Sigmoid colon (tissue), 6 donors: ENCODE measurements at regions not wholly inside any gene's neighbourhood (a gene's known extent, or its start where the extent isn't known, plus 50 kb on each side); places are given as distances from the start of the nearest gene placed in this dataset.

Source experiments
- DNase-seq: peaks from one replicate; pipeline ENCODE4 v3.0.0-alpha.2; 2019
- H3K27ac ChIP-seq, 4 donors: fragments of 200-600 bp; sonication (generic); one replicate each; pipeline ENCODE4 v1.5.1; 2016 to 2019; ENCODE audit warnings: mild to moderate bottlenecking in 1 of 4
- H3K27me3 ChIP-seq, 3 donors: fragments of 200-600 bp; sonication (generic); one replicate each; pipeline ENCODE4 v1.5.1; 2019; ENCODE audit warnings: mild to moderate bottlenecking in 1 of 3
- H3K36me3 ChIP-seq, 4 donors: fragments of 200-600 bp; sonication (generic); one replicate each; pipeline ENCODE4 v1.5.1; 2016 to 2019
- H3K4me1 ChIP-seq, 4 donors: fragments of 200-600 bp; sonication (generic); one replicate each; pipeline ENCODE4 v1.5.1; 2017 to 2019
- H3K4me3 ChIP-seq, 4 donors: fragments of 200-600 bp; sonication (generic); one replicate each; pipeline ENCODE4 v1.5.1; 2017 to 2019; ENCODE audit warnings: mild to moderate bottlenecking in 2 of 4, moderate library complexity in 1 of 4
- H3K9me3 ChIP-seq, 4 donors: fragments of 200-600 bp in 3 of 4; sonication (generic) in 3 of 4; one replicate each; pipeline versions ENCODE4 v1.5.1 to v1.6.1; 2013 to 2019
- EP300 ChIP-seq, 4 donors: sonication (generic); formaldehyde crosslinking; IDR thresholded peaks; one replicate each; pipeline ENCODE4 v1.6.1; 2017; ENCODE audit warnings: antibody characterized with exemption in 4 of 4
- POLR2A ChIP-seq, 2 donors: fragments of 450-650 bp; IDR thresholded peaks; one replicate each; pipeline ENCODE4 v1.6.1; 2016; ENCODE audit warnings: antibody characterized with exemption in 2 of 2, mild to moderate bottlenecking in 2 of 2, moderate library complexity in 2 of 2
- POLR2AphosphoS5 ChIP-seq, 4 donors: sonication (generic); formaldehyde crosslinking; IDR thresholded peaks; one replicate each; pipeline ENCODE4 v1.6.1; 2017; ENCODE audit warnings: antibody characterized with exemption in 4 of 4
- WGBS, 2 donors: extraction: QIAGEN DNeasy Blood & Tissue Kit; methylation state at CpG; one replicate each; pipeline ENCODE4 v1.1.7; 2013; 5-methylcytosine and 5-hydroxymethylcytosine counted together
- intact Hi-C: fragments of 100-400 bp; cut with DNase I; formaldehyde crosslinking; loops from one replicate; pipeline ENCODE4 v1.15.1; 2023
- TF ChIP-seq, protein P1 (sequence below), 4 experiments: fragments of 450-650 bp in 3 of 4; fragments of 200-600 bp in 1 of 4; IDR thresholded peaks; one replicate each; pipeline ENCODE4 v1.5.1; 2016 to 2019; ENCODE audit warnings: antibody characterized with exemption in 4 of 4, mild to moderate bottlenecking in 3 of 4, moderate library complexity in 2 of 4
- donor health status: healthy with polysubstance abuse.
- donor health status: healthy.

DNA sequence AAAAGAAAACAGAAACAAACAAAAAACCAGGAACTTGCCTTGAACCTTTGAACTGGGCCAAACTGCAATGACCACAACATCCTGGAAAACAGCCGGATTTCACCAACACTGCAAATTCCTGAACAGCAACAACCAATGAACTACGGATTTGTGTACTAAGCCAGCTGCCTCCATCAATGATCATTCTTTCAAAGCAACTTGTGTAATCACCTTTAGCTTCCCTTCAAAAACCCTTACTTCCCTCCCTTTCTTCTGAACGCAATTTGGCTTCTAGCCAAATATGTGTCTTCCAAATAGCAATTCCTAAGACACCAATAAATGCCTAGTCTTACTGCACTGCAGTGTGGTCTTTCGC, 98.5 kb upstream of the FAM47C start:
- Histone ChIP-seq H3K27me3 (no peaks in the 10 kb centered on the region), H3K9me3 (no peaks in the 10 kb centered on the region), H3K4me1 (no peaks in the 10 kb centered on the region), H3K27ac (no peak overlapping the region), H3K36me3 (no peaks in the 10 kb centered on the region), H3K4me3 (no peak overlapping the region)
- 27 to 31% methylated on average over 4 of the region's 4 CpGs for WGBS, 2 donors
- intact Hi-C loops = no loop called here
- no peak for DNase-seq
- TF ChIP-seq EP300 (IDR thresholded peaks at IDR 0.05) = no peak
- no peak for TF ChIP-seq POLR2A (IDR thresholded peaks at IDR 0.05)
- no peak for TF ChIP-seq POLR2AphosphoS5 (IDR thresholded peaks at IDR 0.05)
- TF ChIP-seq, protein P1, sequence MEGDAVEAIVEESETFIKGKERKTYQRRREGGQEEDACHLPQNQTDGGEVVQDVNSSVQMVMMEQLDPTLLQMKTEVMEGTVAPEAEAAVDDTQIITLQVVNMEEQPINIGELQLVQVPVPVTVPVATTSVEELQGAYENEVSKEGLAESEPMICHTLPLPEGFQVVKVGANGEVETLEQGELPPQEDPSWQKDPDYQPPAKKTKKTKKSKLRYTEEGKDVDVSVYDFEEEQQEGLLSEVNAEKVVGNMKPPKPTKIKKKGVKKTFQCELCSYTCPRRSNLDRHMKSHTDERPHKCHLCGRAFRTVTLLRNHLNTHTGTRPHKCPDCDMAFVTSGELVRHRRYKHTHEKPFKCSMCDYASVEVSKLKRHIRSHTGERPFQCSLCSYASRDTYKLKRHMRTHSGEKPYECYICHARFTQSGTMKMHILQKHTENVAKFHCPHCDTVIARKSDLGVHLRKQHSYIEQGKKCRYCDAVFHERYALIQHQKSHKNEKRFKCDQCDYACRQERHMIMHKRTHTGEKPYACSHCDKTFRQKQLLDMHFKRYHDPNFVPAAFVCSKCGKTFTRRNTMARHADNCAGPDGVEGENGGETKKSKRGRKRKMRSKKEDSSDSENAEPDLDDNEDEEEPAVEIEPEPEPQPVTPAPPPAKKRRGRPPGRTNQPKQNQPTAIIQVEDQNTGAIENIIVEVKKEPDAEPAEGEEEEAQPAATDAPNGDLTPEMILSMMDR (IDR thresholded peaks at IDR 0.05) = no peak

GRCh38 chrX:36913551-36913950, 94.6 kb upstream of the FAM47C start:
- Histone ChIP-seq H3K9me3 (no peaks in the 10 kb centered on the region), H3K4me3 (no peak overlapping the region), H3K4me1 (no peaks in the 10 kb centered on the region), H3K36me3 (no peaks in the 10 kb centered on the region), H3K27me3 (no peaks in the 10 kb centered on the region), H3K27ac (no peak overlapping the region)
- no peak for DNase-seq
- 61 to 89% methylated on average over 3 of the region's 3 CpGs for WGBS, 2 donors
- TF ChIP-seq, protein P1 (IDR thresholded peaks at IDR 0.05) = no peak
- TF ChIP-seq EP300 (IDR thresholded peaks at IDR 0.05) (no peak), POLR2AphosphoS5 (IDR thresholded peaks at IDR 0.05) (no peak), POLR2A (IDR thresholded peaks at IDR 0.05) (no peak)
- intact Hi-C loops = no loop called here

GRCh38 chrX:36916941-36917340, 91.2 kb upstream of the FAM47C start:
- Histone ChIP-seq H3K27me3 (no peaks in the 10 kb centered on the region), H3K27ac (no peak overlapping the region), H3K4me3 (no peak overlapping the region), H3K4me1 (no peaks in the 10 kb centered on the region), H3K9me3 (no peaks in the 10 kb centered on the region), H3K36me3 (no peaks in the 10 kb centered on the region)
- 76 to 88% methylated on average over 2 of the region's 2 CpGs for WGBS, 2 donors
- intact Hi-C loops = no loop called here
- TF ChIP-seq, protein P1 (IDR thresholded peaks at IDR 0.05) = no peak
- TF ChIP-seq POLR2AphosphoS5 (IDR thresholded peaks at IDR 0.05) (no peak), POLR2A (IDR thresholded peaks at IDR 0.05) (no peak), EP300 (IDR thresholded peaks at IDR 0.05) (no peak)
- DNase-seq = no peak

- no peaks in the 10 kb centered on the region for H3K36me3 ChIP-seq
- H3K27ac ChIP-seq = no peak overlapping the region
- no peaks in the 10 kb centered on the region for H3K27me3 ChIP-seq
- no peak for DNase-seq
- H3K4me3 ChIP-seq = no peak overlapping the region
- TF ChIP-seq POLR2AphosphoS5 (IDR thresholded peaks at IDR 0.05) (no peak), POLR2A (IDR thresholded peaks at IDR 0.05) (no peak), EP300 (IDR thresholded peaks at IDR 0.05) (no peak)
- TF ChIP-seq, protein P1 (IDR thresholded peaks at IDR 0.05) = no peak
- WGBS, 2 donors = 11 to 55% methylated on average over 1 of the region's 1 CpG
- intact Hi-C loops = no loop called here
- no peaks in the 10 kb centered on the region for H3K4me1 ChIP-seq
- H3K9me3 ChIP-seq = no peaks in the 10 kb centered on the region
These were observed 80.5 kb upstream of the FAM47C start for GRCh38 chrX:36927712-36928111.

- H3K4me1 ChIP-seq = no peaks in the 10 kb centered on the region
- 48 to 50% methylated on average over 1 of the region's 1 CpG for WGBS, 2 donors
- no peaks in the 10 kb centered on the region for H3K27me3 ChIP-seq
- intact Hi-C loops = no loop called here
- TF ChIP-seq POLR2AphosphoS5 (IDR thresholded peaks at IDR 0.05) (no peak), EP300 (IDR thresholded peaks at IDR 0.05) (no peak), POLR2A (IDR thresholded peaks at IDR 0.05) (no peak)
- TF ChIP-seq, protein P1 (IDR thresholded peaks at IDR 0.05) = no peak
- no peaks in the 10 kb centered on the region for H3K9me3 ChIP-seq
- H3K36me3 ChIP-seq = no peaks in the 10 kb centered on the region
- DNase-seq = no peak
- H3K27ac ChIP-seq = no peak overlapping the region
- no peak overlapping the region for H3K4me3 ChIP-seq
These were observed 77.7 kb upstream of the FAM47C start for GRCh38 chrX:36930491-36930890.
